H54 (cell line): ENCODE measurements at regions not wholly inside any gene's neighbourhood (a gene's known extent, or its start where the extent isn't known, plus 50 kb on each side); places are given as distances from the start of the nearest gene placed in this dataset.
"Not testable (repeated sequence)": the region's sequence is repeated elsewhere in the genome, so short reads cannot be mapped to it uniquely, and the experiment has no call there.

Experiments
- DNase-seq: peaks from one replicate; pipeline ENCODE4 v3.0.0; 2011; ENCODE audit warnings: low spot score, mixed read lengths; ENCODE audit not compliant: insufficient read length
- FAIRE-seq: peaks from 3 replicates; lab custom pipeline; 2011; peaks lifted over from hg19 to GRCh38; lab: Jason Lieb, UNC
- POLR2A ChIP-seq: IDR thresholded peaks from 2 replicates; pipeline ENCODE4 v1.6.1; 2011; ENCODE audit warnings: low read depth, mild to moderate bottlenecking, low read length

DNA sequence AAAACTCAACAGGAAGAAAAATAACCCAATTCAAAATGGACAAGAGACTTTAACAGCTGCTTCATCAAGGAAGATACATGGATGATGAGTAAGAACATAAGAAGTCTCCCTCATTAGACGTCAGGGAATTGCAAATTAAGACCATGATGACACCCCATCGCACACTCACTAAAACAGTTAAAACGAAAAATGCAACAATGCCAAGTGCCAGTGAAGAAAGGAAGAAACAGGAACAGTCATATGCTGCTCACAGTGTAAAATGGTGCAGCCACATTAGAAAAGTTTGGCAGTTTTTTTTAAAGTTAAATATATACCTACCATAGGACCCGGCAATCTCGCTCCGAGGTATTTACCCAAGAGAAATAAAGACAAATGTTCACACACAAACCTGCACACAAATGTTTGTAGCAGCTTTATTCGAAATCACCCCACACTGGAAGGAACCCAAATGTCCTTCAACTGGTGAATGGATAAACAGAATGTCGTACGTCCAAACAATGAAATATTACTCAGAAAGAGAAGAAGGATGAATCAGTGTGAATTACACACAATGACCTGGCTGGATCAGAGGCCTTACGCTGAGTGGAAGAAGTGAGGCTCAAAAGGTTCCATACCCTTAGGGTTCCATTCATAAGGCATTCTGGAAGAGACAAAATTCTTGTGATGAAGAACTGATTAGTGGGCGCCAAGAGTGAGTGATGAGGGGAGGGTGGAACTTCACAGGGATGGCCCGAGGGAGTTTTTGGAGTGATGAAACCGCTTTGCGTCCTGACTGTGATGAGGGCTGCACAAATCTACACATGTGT, 110.3 kb downstream of the C16orf95 start:
- no peak for DNase-seq
- no peak for TF ChIP-seq POLR2A
- FAIRE-seq = no peak

DNA sequence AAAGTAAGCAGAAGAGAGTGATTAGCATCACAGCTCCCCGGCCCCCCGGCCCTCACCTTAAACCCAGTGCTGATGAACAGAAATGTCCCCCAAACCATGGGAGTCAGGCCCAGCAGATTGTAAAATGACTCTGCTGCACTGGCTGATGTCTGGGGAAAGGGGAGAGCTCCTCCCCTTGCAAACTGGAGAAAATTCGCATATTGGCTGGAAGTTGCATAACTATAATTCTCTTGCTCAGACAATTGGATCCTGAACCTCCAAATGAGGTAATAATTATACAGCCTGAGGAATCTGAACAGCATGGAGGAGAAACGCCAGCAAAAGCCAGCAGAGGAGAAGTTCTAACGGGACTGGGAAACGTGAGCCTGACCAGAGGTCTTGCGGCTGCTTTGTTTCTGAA, 109.7 kb downstream of the C16orf95 start:
- DNase-seq (no peak), FAIRE-seq (no peak)

DNA sequence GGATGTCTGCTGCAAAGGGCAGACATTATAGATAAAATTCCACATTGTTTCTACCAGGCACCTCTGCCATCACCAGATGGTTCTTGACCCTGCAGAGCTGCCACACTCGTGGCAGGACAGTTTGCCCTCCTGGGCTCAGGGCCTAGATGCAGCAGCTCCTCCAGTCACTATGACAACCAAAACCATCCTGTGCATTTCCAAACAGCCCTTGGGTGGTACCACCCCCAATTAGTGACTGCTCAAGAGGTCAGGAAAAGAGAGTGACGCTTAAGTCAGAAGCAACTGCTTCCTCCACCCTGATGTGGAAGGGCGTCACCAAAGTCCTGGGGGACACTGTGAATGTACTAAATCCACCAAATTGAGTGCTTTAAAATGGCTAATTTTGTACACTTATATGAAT, 109.2 kb downstream of the C16orf95 start:
- FAIRE-seq (no peak), DNase-seq (no peak)
- TF ChIP-seq POLR2A = no peak

More for the DNA sequence above, 109.7 kb downstream of the C16orf95 start:
- no peak for TF ChIP-seq POLR2A

- DNase-seq, FAIRE-seq: not testable (repeated sequence)
Observed at GRCh38 chr16:87208968-87209367, 108.2 kb downstream of the C16orf95 start.

DNA sequence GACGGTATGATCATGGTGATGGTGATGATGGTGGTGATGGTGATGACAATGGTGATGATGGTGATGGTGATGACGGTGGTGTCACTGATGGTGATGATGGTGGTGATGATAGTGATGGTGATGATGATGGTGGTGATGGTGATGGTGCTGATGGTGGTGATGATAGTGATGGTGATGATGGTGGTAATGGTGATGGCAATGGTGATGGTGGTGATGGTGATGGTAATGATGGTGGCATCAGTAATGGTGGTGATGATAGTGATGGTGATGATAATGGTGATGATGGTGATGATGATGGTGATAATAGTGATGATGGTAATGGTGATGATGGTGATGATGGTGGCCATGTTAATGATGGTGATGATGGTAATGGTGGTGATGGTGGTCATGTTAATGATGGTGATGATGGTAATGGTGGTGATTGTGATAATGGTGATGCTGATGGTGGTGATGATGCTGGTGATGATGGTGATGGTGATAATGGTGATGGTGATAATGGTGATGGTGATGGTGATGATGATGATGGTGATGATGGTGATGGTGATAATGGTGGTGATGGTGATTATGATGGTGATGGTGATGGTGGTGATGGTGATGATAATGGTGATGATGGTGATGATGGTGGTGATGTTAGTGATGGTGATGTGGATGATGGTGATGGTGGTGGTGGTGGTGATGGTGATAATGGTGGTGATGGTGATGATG, 107.2 kb downstream of the C16orf95 start:
- no peak for DNase-seq
- FAIRE-seq = no peak
- no peak for TF ChIP-seq POLR2A

- no peak for TF ChIP-seq POLR2A
- DNase-seq (no peak), FAIRE-seq (no peak)
Observed at GRCh38 chr16:87210894-87211293, 106.3 kb downstream of the C16orf95 start.

- no peak for DNase-seq
- TF ChIP-seq POLR2A = no peak
- no peak for FAIRE-seq
Observed at GRCh38 chr16:87212026-87212425, 105.2 kb downstream of the C16orf95 start.

- TF ChIP-seq POLR2A = no peak
- FAIRE-seq (no peak), DNase-seq (no peak)
Observed at GRCh38 chr16:87213536-87213935, 103.7 kb downstream of the C16orf95 start.

- DNase-seq (no peak), FAIRE-seq (no peak)
- no peak for TF ChIP-seq POLR2A
Observed at GRCh38 chr16:87216148-87216840, 100.9 kb downstream of the C16orf95 start.

DNA sequence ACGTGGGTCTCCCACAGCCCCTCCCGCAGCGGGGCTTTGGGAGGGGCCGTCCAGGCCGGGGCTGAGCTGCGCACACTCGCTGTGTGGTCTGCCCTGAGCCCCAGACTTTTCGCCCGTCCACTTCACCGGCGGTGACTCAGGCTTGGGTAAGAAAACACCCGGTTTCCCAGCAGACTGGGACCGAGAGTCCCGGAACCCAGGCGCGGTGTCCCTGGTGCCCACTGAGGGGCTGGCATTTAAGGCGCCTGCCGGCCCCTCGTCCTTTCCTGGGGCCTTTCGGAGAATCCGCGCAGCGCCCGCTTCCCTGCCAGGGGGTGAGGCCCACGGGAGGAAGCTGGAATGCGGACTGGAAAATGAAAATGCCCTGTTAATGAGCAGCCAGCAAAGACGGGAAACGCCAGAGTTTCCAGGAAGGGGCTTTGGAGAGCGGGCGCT, 100.3 kb downstream of the C16orf95 start:
- FAIRE-seq (no peak), DNase-seq (no peak)
- TF ChIP-seq POLR2A = no peak

DNA sequence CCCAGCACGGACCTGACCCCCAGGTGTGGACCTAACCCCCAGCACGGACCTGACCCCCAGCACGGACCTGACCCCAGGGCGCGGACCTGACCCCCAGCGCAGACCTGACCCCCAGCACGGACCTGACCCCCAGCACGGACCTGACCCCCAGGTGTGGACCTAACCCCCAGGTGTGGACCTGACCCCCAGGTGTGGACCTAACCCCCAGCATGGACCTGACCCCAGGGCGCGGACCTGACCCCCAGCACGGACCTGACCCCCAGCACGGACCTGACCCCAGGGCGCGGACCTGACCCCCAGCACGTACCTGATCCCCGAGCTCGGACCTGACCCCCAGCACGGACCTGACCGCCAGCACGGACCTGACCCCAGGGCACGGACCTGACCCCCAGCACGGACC, 99.4 kb downstream of the C16orf95 start:
- DNase-seq, FAIRE-seq: not testable (repeated sequence)

DNA sequence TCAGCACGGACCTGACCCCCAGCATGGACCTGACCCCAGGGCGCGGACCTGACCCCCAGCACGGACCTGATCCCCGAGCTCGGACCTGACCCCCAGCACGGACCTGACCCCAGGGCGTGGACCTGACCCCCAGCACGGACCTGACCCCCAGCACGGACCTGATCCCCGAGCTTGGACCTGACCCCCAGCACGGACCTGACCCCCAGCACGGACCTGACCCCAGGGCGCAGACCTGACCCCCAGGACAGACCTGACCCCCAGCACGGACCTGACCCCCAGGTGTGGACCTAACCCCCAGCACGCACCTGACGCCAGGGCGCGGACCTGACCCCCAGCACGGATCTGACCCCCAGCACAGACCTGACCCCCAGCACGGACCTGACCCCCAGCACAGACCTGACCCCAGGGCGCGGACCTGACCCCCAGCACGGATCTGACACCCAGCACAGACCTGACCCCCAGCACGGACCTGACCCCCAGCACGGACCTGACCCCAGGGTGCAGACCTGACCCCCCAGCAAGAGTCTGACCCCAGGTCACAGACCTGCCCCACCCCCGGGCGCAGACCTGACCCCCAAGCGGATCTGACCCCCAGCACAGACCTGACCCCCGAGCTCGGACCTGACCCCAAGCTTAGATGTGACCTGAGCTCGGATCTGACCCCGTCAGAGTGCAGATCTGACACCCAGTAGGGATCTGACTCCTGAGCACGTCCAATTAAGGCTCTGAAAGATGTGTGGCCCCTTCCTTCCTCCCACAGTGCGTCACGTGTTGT, 98.7 kb downstream of the C16orf95 start:
- DNase-seq (no peak), FAIRE-seq (no peak)
- TF ChIP-seq POLR2A = no peak

- no peak for DNase-seq
- TF ChIP-seq POLR2A = no peak
- no peak for FAIRE-seq
Observed at GRCh38 chr16:87219287-87219909, 97.8 kb downstream of the C16orf95 start.

DNA sequence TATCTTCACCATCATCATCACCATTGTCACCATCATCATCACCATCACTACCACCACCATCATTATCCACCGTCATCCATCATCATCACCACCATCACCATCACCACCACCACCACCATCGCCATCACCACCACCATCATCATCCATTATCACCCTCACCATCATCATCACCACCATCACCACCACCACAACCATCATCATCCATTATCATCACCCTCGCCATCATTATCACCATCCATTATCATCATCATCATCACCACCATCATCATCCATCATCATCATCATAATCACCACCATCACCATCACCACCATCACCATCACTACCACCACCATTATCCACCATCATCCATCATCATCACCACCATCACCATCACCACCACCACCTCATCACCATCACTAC, 95.6 kb downstream of the C16orf95 start:
- DNase-seq (no peak), FAIRE-seq (no peak)
- TF ChIP-seq POLR2A = no peak
